ENCODE measurements at regions not wholly inside any gene's neighbourhood (a gene's known extent, or its start where the extent isn't known, plus 50 kb on each side); places are given as distances from the start of the nearest gene placed in this dataset.

GRCh38 chr10:130483691-130484467 is 347.7 kb downstream of the GLRX3 start:
- peak; percentile 60 for DNase-seq (ENCODE audit: low spot score)

GRCh38 chr10:130484468-130485180 is 348.4 kb downstream of the GLRX3 start:
- DNase-seq (ENCODE audit: low spot score): peak; percentile 74

GRCh38 chr10:130485236-130485957 is 349.2 kb downstream of the GLRX3 start:
- peak; percentile 80 for DNase-seq (ENCODE audit: low spot score)

GRCh38 chr10:130485958-130486895 is 350.0 kb downstream of the GLRX3 start:
- DNase-seq (ENCODE audit: low spot score): peak; percentile 83

GRCh38 chr10:130486906-130487305 is 350.7 kb downstream of the GLRX3 start:
- peak; percentile 67 for DNase-seq (ENCODE audit: low spot score)

- no peak for DNase-seq (ENCODE audit: low spot score)
These were observed 351.4 kb downstream of the GLRX3 start for GRCh38 chr10:130487566-130487965.

GRCh38 chr10:130489891-130490290 is 353.7 kb downstream of the GLRX3 start:
- DNase-seq (ENCODE audit: low spot score): peak; percentile 43

- DNase-seq (ENCODE audit: low spot score): peak; percentile 65
These were observed 355.0 kb downstream of the GLRX3 start for GRCh38 chr10:130491011-130491692.

- DNase-seq (ENCODE audit: low spot score): no peak
These were observed 355.5 kb downstream of the GLRX3 start for GRCh38 chr10:130491693-130492050.

- peak; percentile 69 for DNase-seq (ENCODE audit: low spot score)
These were observed 356.2 kb downstream of the GLRX3 start for GRCh38 chr10:130492266-130492934.

- DNase-seq (ENCODE audit: low spot score): peak; percentile 87
These were observed 356.8 kb downstream of the GLRX3 start for GRCh38 chr10:130493021-130493420.

GRCh38 chr10:130493446-130494145 is 357.4 kb downstream of the GLRX3 start:
- peak; percentile 55 for DNase-seq (ENCODE audit: low spot score)

- DNase-seq (ENCODE audit: low spot score): peak; percentile 60
These were observed 359.1 kb downstream of the GLRX3 start for GRCh38 chr10:130495116-130495862.

GRCh38 chr10:130495891-130496636 is 359.9 kb downstream of the GLRX3 start:
- peak; percentile 64 for DNase-seq (ENCODE audit: low spot score)

- DNase-seq (ENCODE audit: low spot score): peak; percentile 76
These were observed 361.1 kb downstream of the GLRX3 start for GRCh38 chr10:130497056-130498010.

GRCh38 chr10:130498042-130498441 is 361.9 kb downstream of the GLRX3 start:
- no peak for DNase-seq (ENCODE audit: low spot score)

Measured in mesenteric fat pad (tissue), 1 donor.